Mammary epithelial cell (primary cell): ENCODE measurements at regions not wholly inside any gene's neighbourhood (a gene's known extent, or its start where the extent isn't known, plus 50 kb on each side); places are given as distances from the start of the nearest gene placed in this dataset.
"Not testable (repeated sequence)": the region's sequence is repeated elsewhere in the genome, so short reads cannot be mapped to it uniquely, and the experiment has no call there.

ENCODE experiments used
- CTCF ChIP-seq, 2 donors: IDR thresholded peaks in 1 of 2; conservative IDR thresholded peaks in 1 of 2; 2 replicates each; pipeline ENCODE4 v1.5.1; 2011 to 2012; ENCODE audit warnings: inconsistent platforms in 2 of 2, low read length in 2 of 2, mild to moderate bottlenecking in 2 of 2, control low read depth in 1 of 2, low read depth in 1 of 2; ENCODE audit not compliant: insufficient read depth in 1 of 2; ENCODE audit errors: extremely low read depth in 1 of 2
- EZH2 ChIP-seq: IDR thresholded peaks from 2 replicates; pipeline ENCODE4 v1.6.1; 2012; ENCODE audit warnings: low read length, inconsistent platforms, borderline replicate concordance

DNA sequence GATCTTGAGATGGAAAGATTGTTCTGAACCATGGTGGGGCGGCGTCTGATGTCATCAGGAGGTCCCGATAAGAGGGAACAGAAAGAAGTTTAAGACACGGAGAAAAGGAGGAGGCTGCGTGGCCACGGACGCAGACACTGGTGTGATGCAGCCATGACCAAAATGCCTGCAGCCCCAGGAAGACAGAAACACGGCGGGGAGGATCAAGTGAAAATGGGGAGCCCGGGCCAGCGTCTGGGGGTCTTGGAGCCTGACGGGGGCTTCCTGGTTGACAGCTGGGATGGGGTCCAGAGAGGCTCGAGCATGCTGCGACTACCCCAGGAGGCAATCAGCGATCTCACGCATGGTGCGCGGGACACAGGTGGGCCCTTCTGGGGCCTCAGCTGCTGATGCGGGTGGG, 119.7 kb downstream of the NPIPB11 start:
- not testable (repeated sequence) for TF ChIP-seq CTCF (conservative IDR thresholded peaks at IDR 0.05 in 1 of 2, IDR thresholded peaks at IDR 0.05 in 1 of 2; ENCODE audit: extremely low read depth in 1 of 2, insufficient read depth in 1 of 2, low read depth in 1 of 2, low read length in 2 of 2); EZH2
